Smooth muscle cell (in vitro differentiated cells): ENCODE measurements at regions not wholly inside any gene's neighbourhood (a gene's known extent, or its start where the extent isn't known, plus 50 kb on each side); places are given as distances from the start of the nearest gene placed in this dataset.
A peak's percentile ranks its signal among the peaks of the same experiment; 100 is the strongest.

Source experiments
- DNase-seq: peaks from one replicate; lab custom pipeline; 2025; ENCODE audit not compliant: unreplicated experiment; lab: John Stamatoyannopoulos, UW
- H2AFZ ChIP-seq: fragments of 200-600 bp; sonication (generic); 2 replicates; pipeline ENCODE4 v1.6.0; 2016; ENCODE audit warnings: antibody characterized with exemption, low read depth, mild to moderate bottlenecking
- H3F3A ChIP-seq: fragments of 200-600 bp; sonication (generic); 2 replicates; pipeline ENCODE4 v1.6.0; 2017; ENCODE audit warnings: antibody characterized with exemption, low read depth
- H3K27ac ChIP-seq: fragments of 200-600 bp; sonication (generic); 2 replicates; pipeline ENCODE4 v1.5.1; 2016; ENCODE audit warnings: low read depth, mild to moderate bottlenecking
- H3K27me3 ChIP-seq: fragments of 200-600 bp; sonication (generic); 2 replicates; pipeline ENCODE4 v1.6.1; 2016; ENCODE audit warnings: low read depth, mild to moderate bottlenecking
- H3K36me3 ChIP-seq: fragments of 200-600 bp; sonication (generic); 2 replicates; pipeline ENCODE4 v1.5.1; 2016; ENCODE audit warnings: low read depth
- H3K4me1 ChIP-seq: fragments of 200-600 bp; sonication (generic); 2 replicates; pipeline ENCODE4 v1.5.1; 2016; ENCODE audit warnings: low read depth
- H3K4me2 ChIP-seq: fragments of 200-600 bp; sonication (generic); 2 replicates; pipeline ENCODE4 v1.6.0; 2016; ENCODE audit warnings: mild to moderate bottlenecking
- H3K4me3 ChIP-seq: fragments of 200-600 bp; sonication (generic); 2 replicates; pipeline ENCODE4 v1.5.1; 2016; ENCODE audit warnings: mild to moderate bottlenecking
- H3K79me2 ChIP-seq: fragments of 200-600 bp; sonication (generic); 2 replicates; pipeline ENCODE4 v1.6.0; 2016; ENCODE audit warnings: low read depth, mild to moderate bottlenecking
- H3K9ac ChIP-seq: fragments of 200-600 bp; sonication (generic); 2 replicates; pipeline ENCODE4 v1.6.0; 2016; ENCODE audit warnings: low read depth
- H3K9me3 ChIP-seq: fragments of 200-600 bp; sonication (generic); replicated peaks from 2 replicates; pipeline ENCODE4 v1.5.1; 2016; ENCODE audit warnings: low read depth
- H4K20me1 ChIP-seq: fragments of 200-600 bp; sonication (generic); 2 replicates; pipeline ENCODE4 v1.6.0; 2016; ENCODE audit warnings: low read depth
- WGBS: methylation state at CpG from one replicate; pipeline ENCODE4 v1.1.7; 2016; ENCODE audit warnings: low lambda C conversion rate; 5-methylcytosine and 5-hydroxymethylcytosine counted together
- TF ChIP-seq, protein P1 (sequence below): fragments of 200-600 bp; sonication (generic); IDR thresholded peaks from 2 replicates; pipeline ENCODE4 v1.5.1; 2017; ENCODE audit warnings: borderline replicate concordance, mild to moderate bottlenecking, antibody characterized with exemption; ENCODE audit not compliant: insufficient read depth, poor library complexity, severe bottlenecking

DNA sequence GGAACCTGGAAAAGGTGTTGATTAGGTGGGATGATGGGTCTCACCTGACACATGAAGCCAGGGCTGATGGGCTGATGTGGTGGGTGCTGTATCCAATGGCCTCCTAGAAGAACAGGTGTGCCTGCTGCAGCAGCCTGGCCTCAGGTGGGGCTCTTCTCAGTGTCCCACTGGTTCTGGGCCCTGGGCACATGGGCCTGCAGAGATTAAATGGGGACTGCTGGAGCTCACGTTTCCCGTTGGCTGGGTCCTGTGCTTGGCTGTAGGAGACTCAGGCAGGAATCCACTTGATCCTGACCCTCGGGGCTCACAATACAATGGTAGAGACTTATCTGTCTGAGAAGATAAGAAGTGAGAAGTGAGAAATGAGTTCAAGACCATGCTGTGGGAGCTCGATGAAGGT is 170.9 kb downstream of the KCNS3 start:
- Histone ChIP-seq H3K36me3 (no peaks in the 10 kb centered on the region), H3K4me3 (no peak overlapping the region), H4K20me1 (no peaks in the 10 kb centered on the region), H3K4me1 (no peaks in the 10 kb centered on the region), H3K27ac (no peak overlapping the region), H3K4me2 (no peak overlapping the region), H3K79me2 (no peaks in the 10 kb centered on the region), H3K27me3 (peaks cover 28% of the 10 kb centered on the region), H2AFZ (no peak overlapping the region), H3F3A (no peaks in the 10 kb centered on the region), H3K9ac (no peak overlapping the region), H3K9me3 (no peaks in the 10 kb centered on the region)
- TF ChIP-seq, protein P1, sequence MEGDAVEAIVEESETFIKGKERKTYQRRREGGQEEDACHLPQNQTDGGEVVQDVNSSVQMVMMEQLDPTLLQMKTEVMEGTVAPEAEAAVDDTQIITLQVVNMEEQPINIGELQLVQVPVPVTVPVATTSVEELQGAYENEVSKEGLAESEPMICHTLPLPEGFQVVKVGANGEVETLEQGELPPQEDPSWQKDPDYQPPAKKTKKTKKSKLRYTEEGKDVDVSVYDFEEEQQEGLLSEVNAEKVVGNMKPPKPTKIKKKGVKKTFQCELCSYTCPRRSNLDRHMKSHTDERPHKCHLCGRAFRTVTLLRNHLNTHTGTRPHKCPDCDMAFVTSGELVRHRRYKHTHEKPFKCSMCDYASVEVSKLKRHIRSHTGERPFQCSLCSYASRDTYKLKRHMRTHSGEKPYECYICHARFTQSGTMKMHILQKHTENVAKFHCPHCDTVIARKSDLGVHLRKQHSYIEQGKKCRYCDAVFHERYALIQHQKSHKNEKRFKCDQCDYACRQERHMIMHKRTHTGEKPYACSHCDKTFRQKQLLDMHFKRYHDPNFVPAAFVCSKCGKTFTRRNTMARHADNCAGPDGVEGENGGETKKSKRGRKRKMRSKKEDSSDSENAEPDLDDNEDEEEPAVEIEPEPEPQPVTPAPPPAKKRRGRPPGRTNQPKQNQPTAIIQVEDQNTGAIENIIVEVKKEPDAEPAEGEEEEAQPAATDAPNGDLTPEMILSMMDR: no peak
- DNase-seq: no peak
- 84% methylated on average over 4 of the region's 4 CpGs for WGBS

DNA sequence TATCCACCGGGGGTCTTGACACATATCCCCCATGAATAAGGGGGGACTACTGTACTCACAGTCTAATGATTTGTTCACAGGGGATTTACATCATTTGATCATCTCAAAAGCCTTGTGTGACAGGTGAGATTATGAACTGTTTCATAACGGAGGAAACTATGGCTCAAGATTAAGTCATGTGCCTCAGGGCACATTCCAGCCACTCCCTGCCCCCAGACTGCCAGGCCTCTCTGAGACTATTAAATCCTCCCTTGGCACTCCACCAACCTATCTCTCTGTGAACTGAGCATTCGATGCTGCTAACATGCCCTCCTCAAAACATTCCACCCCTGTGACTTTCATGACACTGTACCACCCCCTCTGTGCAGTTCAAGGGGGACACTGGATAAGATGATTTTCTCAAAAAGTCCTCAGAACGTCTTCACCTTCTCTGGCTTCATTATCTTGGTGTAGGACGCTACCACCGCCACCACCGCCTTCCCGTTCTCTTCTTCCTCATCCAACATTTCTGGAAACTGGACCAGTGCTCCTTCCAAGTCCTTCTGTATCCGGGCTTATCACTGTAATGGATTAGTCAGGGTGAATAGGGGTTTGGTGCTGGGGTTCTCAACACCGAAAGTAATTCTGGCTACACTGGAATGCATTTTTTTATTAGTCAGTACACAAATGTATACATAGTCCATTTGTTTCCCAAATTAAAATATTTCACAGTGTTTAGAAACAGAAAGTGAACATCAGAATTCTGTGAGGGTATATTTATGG is 169.6 kb downstream of the KCNS3 start:
- no peaks in the 10 kb centered on the region for H3F3A ChIP-seq
- H3K4me1 ChIP-seq: no peaks in the 10 kb centered on the region
- WGBS: 72% methylated on average over 10 of the region's 10 CpGs
- no peaks in the 10 kb centered on the region for H3K79me2 ChIP-seq
- no peak overlapping the region for H3K9ac ChIP-seq
- no peak overlapping the region for H3K27ac ChIP-seq
- H3K4me2 ChIP-seq: peak overlapping the region; percentile 29
- TF ChIP-seq, protein P1: no peak
- H3K9me3 ChIP-seq: no peaks in the 10 kb centered on the region
- no peaks in the 10 kb centered on the region for H4K20me1 ChIP-seq
- no peaks in the 10 kb centered on the region for H3K36me3 ChIP-seq
- H2AFZ ChIP-seq: no peak overlapping the region
- H3K27me3 ChIP-seq: peaks cover 17% of the 10 kb centered on the region
- no peak for DNase-seq
- H3K4me3 ChIP-seq: no peak overlapping the region

- H3K9me3 ChIP-seq: no peaks in the 10 kb centered on the region
- no peak overlapping the region for H3K9ac ChIP-seq
- H3K36me3 ChIP-seq: no peaks in the 10 kb centered on the region
- H3K79me2 ChIP-seq: no peaks in the 10 kb centered on the region
- TF ChIP-seq, protein P1: no peak
- no peaks in the 10 kb centered on the region for H3F3A ChIP-seq
- 84% methylated on average over 4 of the region's 4 CpGs for WGBS
- no peak overlapping the region for H3K27ac ChIP-seq
- peaks cover 10% of the 10 kb centered on the region for H3K27me3 ChIP-seq
- no peaks in the 10 kb centered on the region for H4K20me1 ChIP-seq
- H2AFZ ChIP-seq: no peak overlapping the region
- no peak overlapping the region for H3K4me2 ChIP-seq
- H3K4me1 ChIP-seq: no peaks in the 10 kb centered on the region
- no peak overlapping the region for H3K4me3 ChIP-seq
- no peak for DNase-seq
Observed at GRCh38 chr2:18047213-18047611, 168.7 kb downstream of the KCNS3 start.
